ENCODE measurements at regions not wholly inside any gene's neighbourhood (a gene's known extent, or its start where the extent isn't known, plus 50 kb on each side); places are given as distances from the start of the nearest gene placed in this dataset.

GRCh38 chr7:25353732-25354131 lies 125.4 kb upstream of the NPVF start:
- Histone ChIP-seq H3K27ac (no peak overlapping the region), H3K27me3 (no peaks in the 10 kb centered on the region), H3K36me3 (no peaks in the 10 kb centered on the region), H3K4me1 (peaks cover 0 to under 1% (median 0%) of the 10 kb centered on the region in 4 donors), H3K4me3 (no peak overlapping the region), H3K9me3 (no peaks in the 10 kb centered on the region)
- 88 to 89% methylated on average over 4 of the region's 4 CpGs for WGBS, 2 donors
- DNase-seq (ENCODE audit: low spot score in 2 of 2) = no peak
- TF ChIP-seq EP300 (IDR thresholded peaks at IDR 0.05) = no peak
- no peak for TF ChIP-seq CTCF (IDR thresholded peaks at IDR 0.05)
- TF ChIP-seq POLR2A (IDR thresholded peaks at IDR 0.05) = no peak

- no peaks in the 10 kb centered on the region for H3K36me3 ChIP-seq
- DNase-seq (ENCODE audit: low spot score in 2 of 2) = no peak
- TF ChIP-seq CTCF (IDR thresholded peaks at IDR 0.05) (no peak), POLR2A (IDR thresholded peaks at IDR 0.05) (no peak), EP300 (IDR thresholded peaks at IDR 0.05) (no peak)
- peaks cover 0 to 15% (median 0%) of the 10 kb centered on the region in 4 donors for H3K4me1 ChIP-seq
- no peak overlapping the region for H3K4me3 ChIP-seq
- no peaks in the 10 kb centered on the region for H3K9me3 ChIP-seq
- H3K27ac ChIP-seq = no peak overlapping the region
- 76 to 88% methylated on average over 4 of the region's 4 CpGs for WGBS, 2 donors
- no peaks in the 10 kb centered on the region for H3K27me3 ChIP-seq
Measured at GRCh38 chr7:25356534-25357151, 128.4 kb upstream of the NPVF start.

GRCh38 chr7:25358926-25359325 lies 130.6 kb upstream of the NPVF start:
- DNase-seq (ENCODE audit: low spot score in 2 of 2) = no peak
- WGBS, 2 donors = 21 to 40% methylated on average over 6 of the region's 6 CpGs
- H3K4me3 ChIP-seq = no peak overlapping the region
- H3K9me3 ChIP-seq = no peaks in the 10 kb centered on the region
- no peak overlapping the region for H3K27ac ChIP-seq
- TF ChIP-seq CTCF (IDR thresholded peaks at IDR 0.05) (no peak), EP300 (IDR thresholded peaks at IDR 0.05) (no peak), POLR2A (IDR thresholded peaks at IDR 0.05) (no peak)
- no peaks in the 10 kb centered on the region for H3K27me3 ChIP-seq
- no peaks in the 10 kb centered on the region for H3K36me3 ChIP-seq
- H3K4me1 ChIP-seq = peaks cover 0 to 15% (median 0%) of the 10 kb centered on the region in 4 donors

- H3K27me3 ChIP-seq = no peaks in the 10 kb centered on the region
Measured at GRCh38 chr7:25359471-25360059, 131.3 kb upstream of the NPVF start.

More at GRCh38 chr7:25359471-25360059, 131.3 kb upstream of the NPVF start:
- Histone ChIP-seq H3K27ac (no peak overlapping the region), H3K36me3 (no peaks in the 10 kb centered on the region), H3K4me3 (no peak overlapping the region), H3K4me1 (peaks cover 0 to 15% (median 0%) of the 10 kb centered on the region in 4 donors), H3K9me3 (no peaks in the 10 kb centered on the region)
- TF ChIP-seq CTCF (IDR thresholded peaks at IDR 0.05) (no peak), POLR2A (IDR thresholded peaks at IDR 0.05) (no peak), EP300 (IDR thresholded peaks at IDR 0.05) (no peak)
- 16 to 23% methylated on average over 9 of the region's 9 CpGs for WGBS, 2 donors
- no peak for DNase-seq (ENCODE audit: low spot score in 2 of 2)
